Gastroesophageal sphincter (tissue), 3 donors: ENCODE measurements at regions not wholly inside any gene's neighbourhood (a gene's known extent, or its start where the extent isn't known, plus 50 kb on each side); places are given as distances from the start of the nearest gene placed in this dataset.

Experiments
- CTCF ChIP-seq, 4 experiments: fragments of 200-600 bp in 2 of 4; fragments of 450-650 bp in 2 of 4; sonication (generic) in 1 of 4; IDR thresholded peaks; one replicate each; pipeline ENCODE4 v1.5.1; 2017 to 2019; ENCODE audit warnings: antibody characterized with exemption in 4 of 4, mild to moderate bottlenecking in 2 of 4, moderate library complexity in 2 of 4
- EP300 ChIP-seq: sonication (generic); formaldehyde crosslinking; IDR thresholded peaks from one replicate; pipeline ENCODE4 v1.6.1; 2017; ENCODE audit warnings: antibody characterized with exemption, mild to moderate bottlenecking
- POLR2A ChIP-seq, 2 donors: fragments of 450-650 bp; IDR thresholded peaks; one replicate each; pipeline ENCODE4 v1.6.1; 2017; ENCODE audit warnings: antibody characterized with exemption in 2 of 2, mild to moderate bottlenecking in 2 of 2, moderate library complexity in 1 of 2
- POLR2AphosphoS5 ChIP-seq: sonication (generic); formaldehyde crosslinking; IDR thresholded peaks from one replicate; pipeline ENCODE4 v1.6.1; 2017; ENCODE audit warnings: antibody characterized with exemption

- no peak for TF ChIP-seq POLR2AphosphoS5
- no peak for TF ChIP-seq CTCF (IDR thresholded peaks at IDR 0.05)
- TF ChIP-seq EP300 = no peak
- TF ChIP-seq POLR2A (IDR thresholded peaks at IDR 0.05) = no peak
These were observed 184.4 kb upstream of the ZNF217 start for GRCh38 chr20:53778041-53778516.
